Inflammatory macrophage treated with lipopolysaccharide for 4 hours (primary cell): ENCODE measurements at regions not wholly inside any gene's neighbourhood (a gene's known extent, or its start where the extent isn't known, plus 50 kb on each side); places are given as distances from the start of the nearest gene placed in this dataset.

Source experiments
- DNase-seq: peaks from one replicate; pipeline ENCODE4 v3.0.0-alpha.2; 2020

DNA sequence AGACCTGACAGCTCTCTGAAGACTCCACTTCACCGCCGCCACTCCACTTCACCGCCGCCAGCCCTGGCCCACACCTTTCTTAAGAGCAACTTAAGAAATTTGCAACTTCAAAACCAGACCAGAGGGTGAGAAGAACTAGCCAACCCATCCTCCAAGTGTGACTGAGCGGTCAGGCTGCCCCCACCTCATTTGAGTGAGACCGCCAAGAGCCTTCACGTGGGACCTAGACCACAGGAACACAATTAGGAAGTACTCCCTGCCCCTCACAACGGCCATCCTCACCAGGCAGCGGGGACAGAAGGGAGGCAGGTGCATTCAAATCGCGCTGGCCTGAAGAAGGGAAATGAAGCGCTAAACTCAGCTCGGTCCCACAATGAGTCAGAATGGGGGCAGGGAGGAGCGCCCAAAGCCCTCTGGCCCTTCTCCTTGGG is 156.8 kb upstream of the BCL6 start:
- no peak for DNase-seq

DNA sequence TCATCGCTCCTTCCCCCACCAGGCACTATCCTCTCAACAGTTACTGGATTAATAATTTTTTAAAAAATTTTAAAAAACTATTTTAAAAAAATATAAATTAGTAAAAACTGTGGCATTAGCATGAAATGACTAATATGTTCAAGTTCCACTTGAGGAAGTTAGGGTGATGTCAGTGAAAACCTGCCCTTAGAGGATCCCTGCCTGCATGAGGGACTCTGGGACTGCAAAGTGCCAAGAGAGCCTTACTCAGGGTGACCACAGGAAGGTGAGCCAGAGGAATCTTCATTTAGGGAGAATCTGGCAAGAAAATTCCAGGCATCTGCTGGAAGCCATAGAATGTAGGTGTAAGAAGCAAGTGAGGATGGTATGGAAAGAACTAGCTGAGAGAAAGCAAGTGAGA is 157.7 kb upstream of the BCL6 start:
- peak; percentile 54 for DNase-seq

DNA sequence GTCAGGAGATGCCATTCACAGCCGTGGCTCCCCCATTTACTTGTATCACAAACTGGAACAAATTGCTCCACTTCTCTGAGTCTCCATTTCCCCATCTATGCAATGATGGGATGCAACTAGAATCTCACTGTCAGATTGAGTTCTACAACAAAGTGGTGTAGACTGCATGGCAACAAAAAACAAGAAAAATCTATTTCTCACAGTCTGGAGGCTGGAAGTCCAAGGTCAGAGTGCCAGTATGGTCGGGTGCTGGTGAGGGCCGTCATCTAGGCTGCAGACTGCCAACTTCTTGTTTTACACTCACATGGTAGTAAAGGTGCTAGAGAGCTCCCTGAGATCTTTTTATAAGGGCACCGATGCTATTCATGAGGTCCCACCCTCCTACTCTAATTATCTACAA is 158.4 kb upstream of the BCL6 start:
- no peak for DNase-seq

DNA sequence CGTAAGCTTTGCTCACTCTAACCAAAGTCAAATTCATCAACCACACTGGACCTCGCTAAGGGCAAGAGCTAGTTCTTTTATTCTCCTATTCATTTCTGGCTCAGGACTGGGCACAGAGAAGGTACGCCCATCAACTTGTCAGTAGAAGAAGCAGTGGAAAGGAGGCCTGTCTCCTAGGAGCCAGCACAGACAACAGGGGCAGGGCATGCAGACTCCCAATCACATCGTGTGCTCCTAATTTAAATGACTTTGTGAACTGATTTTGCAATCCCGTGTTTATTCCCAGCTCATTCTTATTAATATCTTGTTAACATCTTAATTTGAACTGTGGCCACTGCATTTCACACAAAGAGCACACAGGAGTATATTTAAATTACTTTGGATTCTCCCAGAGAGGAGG is 161.1 kb upstream of the BCL6 start:
- no peak for DNase-seq

DNA sequence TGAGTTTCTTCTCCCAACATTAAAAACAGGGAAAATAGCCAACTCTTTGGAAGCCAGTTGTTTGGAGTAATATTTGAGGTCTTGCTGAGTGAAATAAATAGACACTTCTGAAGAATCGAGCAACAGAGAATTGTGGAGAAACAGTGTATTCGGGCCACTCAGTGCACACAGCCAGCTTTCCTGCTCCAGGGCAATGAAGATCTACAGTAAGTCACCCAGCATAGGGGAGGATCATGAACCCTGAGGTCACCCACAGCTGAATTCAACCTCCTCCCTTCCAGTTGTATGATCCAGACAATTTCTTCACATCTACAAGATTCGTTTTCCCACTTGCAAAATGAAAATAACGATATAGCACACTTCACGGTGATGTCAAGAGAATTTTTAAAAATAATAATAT is 161.7 kb upstream of the BCL6 start:
- DNase-seq = no peak

DNA sequence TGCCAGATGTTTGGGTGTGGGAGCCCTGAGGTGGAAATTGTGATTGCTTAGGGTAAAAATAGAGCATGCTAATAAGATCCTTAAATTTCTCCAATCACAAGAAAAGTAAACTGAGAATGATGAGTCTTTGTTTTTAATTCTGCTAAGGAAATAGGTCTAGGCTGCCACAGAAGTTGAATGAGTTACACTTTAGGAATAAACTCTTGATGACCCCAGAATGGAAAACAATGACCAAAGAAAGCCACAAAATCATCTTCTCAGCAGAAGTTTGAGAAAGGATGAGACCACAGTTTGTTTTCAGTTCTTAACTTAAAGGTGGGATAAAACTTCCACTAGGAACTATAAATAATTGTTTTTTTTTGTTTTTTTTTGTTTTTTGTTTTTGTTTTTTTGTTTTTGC is 164.6 kb upstream of the BCL6 start:
- DNase-seq = no peak

DNA sequence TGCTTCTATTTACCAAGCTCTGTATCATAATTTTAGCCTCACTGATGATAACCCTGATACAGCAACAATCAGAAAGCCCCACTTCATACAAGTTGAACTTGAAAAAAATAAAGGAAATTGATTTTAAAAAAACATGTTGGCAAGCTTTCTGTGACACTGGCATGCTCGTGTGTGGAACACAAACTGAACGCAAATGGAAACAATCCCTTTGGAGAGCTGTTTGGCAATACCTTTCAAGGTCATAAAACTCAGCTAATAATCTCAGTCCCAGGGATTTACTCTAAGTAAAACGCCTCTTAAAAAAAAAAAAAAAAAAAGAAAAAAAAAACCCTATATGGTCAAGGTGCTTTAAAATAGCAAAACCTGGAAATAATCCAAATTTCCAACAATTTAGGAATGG is 166.7 kb upstream of the BCL6 start:
- no peak for DNase-seq

DNA sequence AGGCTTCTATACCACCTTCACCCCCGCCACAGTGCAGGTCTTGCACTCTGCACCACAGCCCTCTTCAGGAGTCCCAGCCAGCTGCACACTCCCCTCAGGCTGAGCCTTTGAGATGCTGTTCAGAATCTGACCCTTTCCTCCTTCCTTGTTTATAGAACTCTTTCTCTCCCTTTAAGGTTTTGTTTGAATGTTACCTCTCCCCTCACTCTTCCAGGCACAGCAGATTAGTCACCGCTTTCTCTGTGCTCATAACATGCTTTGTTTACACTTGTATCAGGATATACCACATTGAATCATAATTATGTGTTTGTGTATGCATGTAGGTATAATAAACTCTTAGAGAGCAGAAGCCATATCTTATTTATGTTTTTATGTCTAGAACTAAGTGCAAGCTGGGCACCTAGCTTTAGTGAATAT is 168.4 kb upstream of the BCL6 start:
- no peak for DNase-seq

DNA sequence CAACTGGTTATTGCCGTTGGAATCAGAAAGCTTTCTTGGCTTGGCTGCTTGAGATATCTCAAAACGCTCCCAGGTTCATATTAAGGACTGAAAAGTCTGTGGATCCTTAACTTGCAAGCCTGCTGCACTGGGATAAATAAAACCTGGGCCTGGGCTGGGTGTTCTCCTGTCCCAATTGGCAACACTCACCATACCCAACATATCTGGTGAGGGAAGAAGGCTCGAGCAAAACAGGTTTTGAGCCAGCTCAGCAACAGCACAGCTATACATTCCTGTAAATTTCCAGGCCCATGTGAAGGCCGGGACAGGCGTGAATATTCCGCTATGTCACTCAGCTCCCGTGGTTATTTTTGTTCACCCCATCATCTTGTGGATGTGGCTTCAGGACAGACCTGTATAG is 169.0 kb upstream of the BCL6 start:
- no peak for DNase-seq

DNA sequence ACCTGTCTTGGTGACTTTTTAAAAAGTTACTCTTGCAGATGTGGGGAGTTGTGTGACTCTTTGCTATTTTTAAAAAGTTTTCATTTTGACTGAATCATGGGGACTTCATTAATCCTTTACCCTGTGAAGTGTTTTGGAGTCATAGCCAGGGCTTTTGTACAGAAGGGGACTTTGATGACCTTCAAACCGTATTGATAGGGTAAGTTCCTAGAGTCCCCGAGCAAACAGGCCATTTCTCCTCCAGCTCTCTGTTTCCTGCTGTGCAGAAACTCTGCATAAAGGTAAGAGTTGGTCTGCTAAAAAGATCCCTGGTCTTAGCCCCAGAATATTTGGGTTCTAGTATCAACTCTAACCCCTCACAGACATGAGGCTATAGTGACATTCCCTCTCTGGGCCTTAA is 170.8 kb upstream of the BCL6 start:
- DNase-seq = no peak

DNA sequence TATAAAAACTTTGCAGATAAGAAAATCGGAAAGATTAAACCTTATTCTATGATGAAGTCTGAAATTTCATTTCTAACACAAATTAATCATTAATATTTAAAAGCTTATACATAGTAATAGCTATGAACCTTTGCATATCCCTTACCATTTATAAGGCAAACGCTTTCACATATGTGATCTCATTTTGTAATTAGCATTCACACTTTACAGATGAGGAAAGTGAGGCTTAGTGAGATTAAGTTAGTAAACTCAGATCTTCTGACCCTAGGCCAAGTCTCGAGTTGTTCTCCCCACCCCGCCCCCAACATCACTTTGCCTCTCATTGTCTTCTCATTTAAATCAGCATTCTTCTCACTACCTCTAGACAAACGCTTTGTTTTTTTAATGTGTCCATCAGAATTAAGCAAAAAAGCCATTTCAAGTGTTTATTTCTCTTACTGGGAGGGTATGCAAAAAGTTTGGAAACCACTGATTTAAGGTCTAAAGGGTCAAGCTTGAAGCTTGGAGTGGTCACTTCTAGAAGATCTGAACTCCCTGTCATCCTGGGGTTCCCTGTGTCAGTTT is 172.9 kb upstream of the BCL6 start:
- no peak for DNase-seq

DNA sequence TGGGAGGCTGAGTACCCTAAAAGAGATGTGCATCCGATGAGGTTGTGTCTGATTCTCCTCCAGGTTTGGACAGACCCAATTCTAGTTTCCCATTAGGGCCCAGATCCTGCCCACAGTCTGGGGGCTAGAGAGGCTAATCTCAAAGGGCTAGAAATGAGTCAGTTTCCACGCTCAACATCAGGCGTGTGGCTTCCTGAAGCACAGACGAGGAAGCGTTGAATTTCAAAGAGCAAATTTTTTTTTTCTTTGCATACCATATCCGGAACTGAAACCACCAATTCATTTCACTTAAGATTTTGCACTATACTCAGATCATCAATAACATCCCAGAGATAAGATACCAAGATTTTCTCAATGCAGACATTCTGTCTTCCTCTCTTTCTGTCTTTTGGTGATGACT is 173.8 kb upstream of the BCL6 start:
- DNase-seq = peak; percentile 95

DNA sequence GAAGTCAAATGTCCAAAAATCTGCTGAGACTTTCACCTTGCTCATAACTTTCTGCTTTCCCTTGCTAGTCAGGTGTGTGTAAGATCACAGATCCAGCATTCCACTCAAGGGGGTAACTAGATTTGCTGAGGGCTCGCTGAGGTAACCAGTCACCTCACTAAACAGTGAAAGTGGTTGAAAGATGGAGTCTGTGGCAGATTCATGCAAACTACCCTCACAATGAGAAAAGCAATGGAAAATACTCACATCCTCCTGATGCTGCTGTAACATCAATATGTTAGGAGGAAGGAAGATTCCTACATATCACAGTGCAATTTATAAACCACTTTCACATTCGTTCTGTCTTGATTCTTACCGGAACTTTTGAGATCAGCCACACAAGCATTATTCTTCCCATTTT is 174.3 kb upstream of the BCL6 start:
- DNase-seq = peak; percentile 94

DNA sequence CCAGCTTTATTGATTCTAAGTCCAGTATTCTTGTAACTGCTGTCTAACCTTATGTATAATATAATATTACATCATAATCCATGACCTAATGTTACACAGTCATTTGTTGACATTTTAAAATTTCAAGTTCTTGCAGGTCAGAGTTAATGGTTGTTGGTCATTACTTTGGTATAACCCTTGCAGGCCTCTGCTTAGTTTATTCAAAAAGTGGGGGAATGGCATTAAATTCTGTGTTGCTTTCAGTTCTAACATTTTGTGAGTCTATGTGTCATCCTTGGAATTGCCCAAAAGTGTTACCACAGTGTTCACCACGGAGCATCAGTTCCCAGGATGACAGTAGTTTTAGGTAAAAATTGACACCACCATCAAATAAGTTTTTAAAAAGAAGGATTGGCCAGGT is 174.8 kb upstream of the BCL6 start:
- DNase-seq = peak; percentile 75

DNA sequence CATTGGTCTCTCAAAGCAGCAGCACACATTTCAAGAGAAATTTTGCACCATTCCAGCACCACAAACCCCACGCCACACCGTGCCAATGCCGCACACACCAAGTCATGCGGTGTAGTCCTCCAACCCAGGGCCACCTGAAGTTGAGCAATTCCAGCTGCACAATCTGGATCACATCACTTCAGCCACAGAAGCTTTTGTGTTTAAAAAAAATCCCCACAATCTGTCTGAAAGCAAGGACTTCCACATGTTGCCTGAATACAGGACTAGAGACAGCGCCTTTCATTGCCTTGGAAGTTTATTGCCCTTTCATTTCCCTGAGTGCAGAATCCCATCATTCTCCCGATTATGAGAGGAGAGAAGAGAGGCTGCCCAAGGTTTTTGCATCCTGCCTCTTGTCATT is 175.6 kb upstream of the BCL6 start:
- DNase-seq = no peak

DNA sequence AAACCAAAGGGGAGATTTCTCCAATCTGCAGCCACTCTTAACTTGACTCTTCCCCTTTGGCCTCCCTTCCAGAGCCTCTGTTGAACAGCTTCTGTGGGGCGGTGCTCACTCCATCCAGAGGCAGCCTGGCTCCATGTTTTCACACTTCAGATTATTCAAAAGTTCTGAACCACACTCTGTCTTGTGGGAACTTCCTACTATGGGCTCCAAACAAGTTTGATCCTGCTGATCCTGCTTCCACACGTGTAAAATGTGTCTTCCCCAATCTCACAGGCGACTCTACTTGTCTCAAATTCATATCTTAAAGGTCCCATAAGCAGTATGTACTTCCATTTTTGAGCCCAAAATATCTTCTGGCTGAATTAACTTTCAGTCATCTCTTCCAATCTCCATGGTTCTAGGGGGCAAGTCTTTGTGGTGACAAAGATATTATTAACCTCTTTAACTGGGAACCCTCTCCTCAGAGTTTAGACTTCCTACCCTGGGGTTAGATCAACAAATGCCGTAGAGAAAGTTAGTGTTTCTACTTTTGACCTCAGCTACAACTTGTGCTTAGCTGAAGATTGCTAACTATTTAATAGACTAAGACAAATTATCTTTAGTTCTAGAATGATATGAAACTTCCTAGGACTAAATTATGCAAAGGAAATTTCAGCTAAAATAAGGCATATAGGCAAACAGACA is 176.3 kb upstream of the BCL6 start:
- DNase-seq = peak; percentile 18

DNA sequence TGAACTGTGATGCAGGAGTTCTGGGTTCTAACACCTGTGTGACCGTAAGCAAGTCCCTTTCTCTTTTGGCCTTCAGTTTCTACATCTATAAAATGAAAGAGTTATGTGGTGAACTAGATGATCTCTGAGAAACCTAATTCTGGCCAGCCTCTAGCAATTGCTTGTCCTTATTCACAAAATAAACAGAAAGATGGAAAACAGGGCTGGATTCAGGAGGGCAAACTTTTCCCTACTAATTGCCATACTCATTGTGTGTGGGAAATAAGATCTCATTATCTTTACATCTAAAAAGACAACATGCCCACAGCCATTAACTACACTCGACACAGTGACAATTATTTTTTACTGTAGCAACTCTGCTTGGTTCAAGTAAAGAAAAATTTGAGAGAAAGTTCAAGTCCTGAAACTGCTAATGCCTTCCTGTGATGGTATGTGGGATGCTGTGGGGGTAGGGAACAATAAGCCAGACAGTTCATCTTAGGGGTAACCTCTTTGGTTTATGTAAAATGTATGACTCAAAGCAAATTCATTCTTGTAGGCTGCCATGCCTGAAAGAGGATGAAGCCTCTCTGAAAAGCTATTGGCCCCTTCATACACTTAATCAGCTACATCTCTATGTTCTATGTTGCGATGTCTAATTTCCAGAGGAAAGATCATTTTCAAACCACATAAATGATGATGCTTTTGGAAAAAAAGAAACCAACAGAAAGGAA is 177.6 kb upstream of the BCL6 start:
- DNase-seq = no peak

DNA sequence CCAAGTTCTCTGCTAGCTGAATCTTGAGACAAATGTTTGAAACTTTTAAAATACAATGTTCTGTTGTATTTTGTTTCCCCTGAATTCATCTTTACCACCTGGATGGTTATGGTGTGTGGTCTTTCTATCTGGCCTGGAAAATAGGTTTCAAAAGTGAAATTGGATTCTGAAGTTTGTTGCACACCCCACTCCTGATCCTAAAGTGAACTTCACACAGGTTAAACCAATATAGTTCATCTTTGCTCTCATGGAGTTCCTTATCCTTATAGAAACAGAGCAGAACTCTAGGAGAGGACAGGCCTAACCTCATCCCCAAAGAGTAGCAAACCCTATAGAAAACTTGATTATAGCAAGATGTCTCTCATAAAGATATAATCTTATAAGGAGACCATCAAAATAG is 179.4 kb upstream of the BCL6 start:
- DNase-seq = no peak

DNA sequence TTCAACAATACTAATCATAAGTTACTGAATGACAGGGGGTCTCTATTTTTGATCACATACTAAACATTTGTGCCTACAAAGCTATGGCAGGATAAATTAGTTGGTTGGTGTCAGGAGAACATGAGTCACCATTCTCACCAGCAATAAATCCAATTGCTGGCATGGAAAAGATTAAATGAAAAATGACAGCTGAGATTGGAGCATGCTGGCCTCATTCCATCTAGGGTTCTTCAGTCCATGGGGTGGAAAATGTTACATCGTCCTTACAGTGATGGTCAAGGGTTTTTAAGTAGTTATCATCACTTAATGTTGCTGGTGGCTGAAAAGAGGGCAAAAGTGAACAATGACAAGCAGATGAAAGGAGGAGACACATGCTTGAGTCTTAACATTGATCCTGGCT is 180.1 kb upstream of the BCL6 start:
- DNase-seq = no peak

DNA sequence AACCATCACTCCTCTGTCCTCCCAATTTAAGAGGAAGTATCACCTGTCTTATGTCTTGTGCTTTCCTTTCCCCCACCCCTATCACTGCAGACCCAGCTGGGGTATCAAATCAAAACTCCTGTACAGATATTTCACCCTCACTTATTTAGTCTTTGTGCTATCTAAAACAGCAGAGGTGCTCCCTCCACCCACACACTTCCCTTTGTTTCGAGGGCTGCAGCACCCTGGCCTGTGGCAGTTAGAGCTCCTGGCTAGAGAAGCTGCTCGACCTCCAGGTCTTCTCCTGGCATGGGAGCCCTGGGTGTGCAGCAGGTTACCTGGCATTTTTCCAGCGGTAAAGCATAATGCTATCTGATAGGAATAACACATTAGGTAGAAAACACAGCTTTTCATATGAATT is 181.4 kb upstream of the BCL6 start:
- no peak for DNase-seq

DNA sequence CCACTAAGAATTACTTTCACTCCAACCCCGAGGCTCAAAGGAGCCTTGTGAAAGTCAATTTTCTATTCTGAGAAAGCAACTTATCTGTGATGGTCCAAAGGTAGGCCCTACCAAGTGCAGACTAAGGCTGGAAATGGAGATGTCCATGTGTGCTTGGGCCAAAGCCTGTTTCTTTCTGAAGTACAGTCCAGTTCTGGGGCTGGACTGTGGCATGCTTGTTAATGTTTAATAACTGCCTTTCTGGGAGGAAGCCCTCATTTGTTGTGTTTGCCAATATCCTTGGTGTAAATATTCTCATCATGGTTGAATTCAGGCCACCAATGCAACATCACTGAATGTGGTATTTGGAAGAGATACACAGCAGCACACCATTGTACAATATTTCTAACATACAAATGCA is 182.3 kb upstream of the BCL6 start:
- no peak for DNase-seq

DNA sequence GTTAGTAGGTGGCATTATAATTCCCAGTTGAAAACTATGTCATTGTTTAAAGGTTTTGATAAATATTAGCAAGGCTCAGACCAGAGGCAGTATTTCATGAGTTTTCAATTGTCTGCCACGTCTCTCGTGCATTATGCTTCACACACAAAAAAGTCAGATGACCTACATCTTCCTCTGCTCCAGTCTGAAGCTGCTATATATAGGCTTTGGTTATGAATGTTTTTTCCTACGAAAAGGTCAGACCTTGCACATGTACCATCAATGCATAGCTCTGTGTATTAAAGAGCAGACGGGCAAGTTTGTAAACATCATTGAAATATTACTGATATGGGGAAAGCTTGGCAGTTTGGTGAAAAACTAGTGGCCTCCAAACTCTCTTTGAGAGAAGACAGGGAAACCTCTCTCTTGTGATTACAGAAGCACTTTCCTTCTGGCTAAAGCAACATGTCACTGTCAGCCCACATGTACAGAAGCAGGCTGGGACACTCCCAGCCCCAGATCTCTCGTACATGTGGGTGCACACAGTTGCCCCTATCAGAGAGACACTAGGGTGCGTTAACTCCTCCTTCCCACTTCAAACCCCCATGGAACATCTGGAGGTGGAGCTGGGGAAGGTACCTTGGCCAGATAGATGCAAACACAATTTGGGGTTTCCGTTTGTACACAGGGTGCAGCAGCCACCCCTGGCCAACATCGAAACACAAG is 184.0 kb upstream of the BCL6 start:
- DNase-seq = no peak

DNA sequence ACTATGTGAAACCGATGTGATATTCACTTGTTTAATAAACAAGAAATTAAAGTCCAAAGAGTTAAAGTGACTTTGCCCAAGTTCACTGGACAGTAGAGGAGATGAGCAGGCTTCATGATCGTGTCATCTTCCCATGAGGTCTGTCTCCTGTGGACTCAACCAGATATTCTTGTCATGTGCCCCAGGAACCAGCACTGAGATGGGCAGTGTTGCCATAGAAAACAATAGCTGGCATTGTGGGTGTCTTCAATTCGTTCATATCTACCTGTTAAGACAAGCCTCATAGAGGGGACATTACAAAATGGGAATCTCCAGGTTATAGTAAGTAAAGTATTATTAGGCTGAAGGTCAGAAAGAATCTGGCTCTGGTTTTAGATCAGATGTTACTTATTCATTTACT is 184.8 kb upstream of the BCL6 start:
- no peak for DNase-seq

DNA sequence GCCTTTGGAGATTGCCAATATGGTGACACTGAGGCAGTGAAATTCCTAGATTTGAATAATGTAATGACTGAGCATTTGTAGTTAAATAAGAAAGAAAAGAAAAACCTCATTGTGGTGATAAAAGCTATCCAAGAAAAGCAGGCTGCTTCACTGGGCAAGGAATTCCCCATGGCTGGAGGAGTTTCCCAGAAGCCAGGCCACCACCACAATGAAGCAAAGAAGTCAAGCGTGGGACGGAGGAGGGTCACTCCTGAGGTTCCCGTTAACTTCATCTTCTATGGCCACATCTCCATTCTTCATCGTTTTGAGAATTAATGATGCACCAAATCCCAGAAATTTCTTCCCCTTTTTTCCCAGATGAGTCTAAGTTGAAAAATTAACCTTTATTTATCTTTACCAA is 185.8 kb upstream of the BCL6 start:
- DNase-seq = no peak
